SJCRH30 (cell line): ENCODE measurements at regions not wholly inside any gene's neighbourhood (a gene's known extent, or its start where the extent isn't known, plus 50 kb on each side); places are given as distances from the start of the nearest gene placed in this dataset.

Experiments used
- DNase-seq, 2 experiments: peaks; one replicate each; pipeline ENCODE4 v3.0.0-alpha.2; 2015 to 2020
- H3K27ac ChIP-seq: fragments of 250-450 bp; sonication (Bioruptor Pico); 2 replicates; pipeline ENCODE4 v1.5.1; 2020; ENCODE audit warnings: mild to moderate bottlenecking, moderate library complexity
- H3K27me3 ChIP-seq: fragments of 250-450 bp; sonication (Bioruptor Pico); 2 replicates; pipeline ENCODE4 v1.5.1; 2020; ENCODE audit warnings: mild to moderate bottlenecking, moderate library complexity
- H3K36me3 ChIP-seq: fragments of 250-450 bp; sonication (Bioruptor Pico); 2 replicates; pipeline ENCODE4 v1.5.1; 2020; ENCODE audit warnings: mild to moderate bottlenecking, moderate library complexity
- H3K4me1 ChIP-seq: fragments of 250-450 bp; sonication (Bioruptor Pico); 2 replicates; pipeline ENCODE4 v1.5.1; 2020; ENCODE audit warnings: mild to moderate bottlenecking, moderate library complexity
- H3K4me3 ChIP-seq: fragments of 250-450 bp; sonication (Bioruptor Pico); 2 replicates; pipeline ENCODE4 v1.5.1; 2020; ENCODE audit warnings: mild to moderate bottlenecking, moderate library complexity
- H3K9me3 ChIP-seq: fragments of 250-450 bp; sonication (Bioruptor Pico); replicated peaks from 2 replicates; pipeline ENCODE4 v1.5.1; 2020; ENCODE audit warnings: mild to moderate bottlenecking, moderate library complexity

DNA sequence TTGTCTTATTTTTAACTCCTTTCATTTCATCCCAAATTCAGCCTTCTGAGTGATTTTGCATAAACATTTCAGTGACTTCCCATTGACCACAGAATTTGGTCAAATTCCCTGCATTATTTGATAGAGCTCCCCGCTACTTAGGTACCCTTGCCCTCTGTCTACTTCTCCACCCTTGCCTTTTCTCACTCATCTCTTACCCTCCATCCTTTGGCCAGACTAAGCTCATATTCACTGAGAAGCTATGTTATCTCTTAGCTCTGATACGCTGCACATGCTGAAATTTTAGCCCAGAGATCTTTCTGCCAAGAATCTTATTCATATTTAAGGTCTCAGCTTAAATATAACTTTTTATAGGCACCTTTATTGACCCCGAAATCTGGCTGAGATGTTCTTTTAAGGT, 1031.9 kb downstream of the ADGRL3 start:
- no peak for DNase-seq
- no peaks in the 10 kb centered on the region for H3K9me3 ChIP-seq

DNA sequence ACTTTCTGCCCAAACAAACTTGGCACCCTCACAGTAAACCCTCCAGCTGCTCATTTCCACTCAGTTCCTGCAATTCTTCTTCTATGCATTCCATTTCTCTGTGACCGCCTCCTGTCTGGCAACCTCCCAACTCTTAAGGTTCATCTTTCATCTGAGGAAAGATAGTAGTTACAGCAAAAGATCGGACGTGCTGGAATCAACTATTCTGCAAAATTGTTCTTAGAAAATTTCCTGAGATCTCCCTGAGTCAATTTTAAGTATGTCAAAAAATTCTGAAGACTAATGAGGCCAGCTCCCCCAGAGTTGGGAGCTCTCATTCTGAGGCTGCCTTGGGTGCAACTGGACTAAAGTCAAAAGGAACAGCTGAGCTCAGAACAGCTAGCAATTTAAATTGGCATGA, 1026.0 kb downstream of the ADGRL3 start:
- peaks cover 21% of the 10 kb centered on the region for H3K4me1 ChIP-seq
- H3K36me3 ChIP-seq: no peaks in the 10 kb centered on the region
- H3K27ac ChIP-seq: peak overlapping the region; percentile 52
- H3K27me3 ChIP-seq: no peaks in the 10 kb centered on the region
- H3K4me3 ChIP-seq: peak overlapping the region; percentile 37
- peak; percentile 72 to 87 for DNase-seq
- no peaks in the 10 kb centered on the region for H3K9me3 ChIP-seq

More for the DNA sequence above, 1031.9 kb downstream of the ADGRL3 start:
- Histone ChIP-seq H3K27ac (no peak overlapping the region), H3K4me3 (no peak overlapping the region), H3K4me1 (peaks cover 15% of the 10 kb centered on the region), H3K27me3 (no peaks in the 10 kb centered on the region), H3K36me3 (no peaks in the 10 kb centered on the region)

DNA sequence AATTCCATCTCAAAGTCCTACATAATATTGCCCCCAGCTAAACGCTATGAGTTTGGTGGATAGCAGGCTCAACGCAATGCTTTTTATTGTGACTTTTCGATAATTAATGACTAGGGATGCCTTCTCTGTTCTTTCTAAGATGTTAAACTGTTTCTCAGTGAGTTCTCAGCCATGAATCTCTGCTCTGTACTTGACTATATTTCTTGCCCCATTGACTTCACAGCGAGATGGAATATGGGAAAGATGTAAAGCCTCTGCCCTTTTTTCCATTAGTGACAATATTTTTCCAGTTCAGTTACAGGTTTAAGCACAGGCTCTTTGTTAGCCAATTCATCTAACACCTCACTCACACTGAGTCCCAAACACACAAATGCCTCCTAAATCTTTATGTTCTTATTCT, 1022.0 kb downstream of the ADGRL3 start:
- DNase-seq: no peak
- Histone ChIP-seq H3K27me3 (no peaks in the 10 kb centered on the region), H3K9me3 (no peaks in the 10 kb centered on the region), H3K27ac (no peak overlapping the region), H3K4me1 (peaks cover 25% of the 10 kb centered on the region), H3K4me3 (no peak overlapping the region), H3K36me3 (no peaks in the 10 kb centered on the region)

DNA sequence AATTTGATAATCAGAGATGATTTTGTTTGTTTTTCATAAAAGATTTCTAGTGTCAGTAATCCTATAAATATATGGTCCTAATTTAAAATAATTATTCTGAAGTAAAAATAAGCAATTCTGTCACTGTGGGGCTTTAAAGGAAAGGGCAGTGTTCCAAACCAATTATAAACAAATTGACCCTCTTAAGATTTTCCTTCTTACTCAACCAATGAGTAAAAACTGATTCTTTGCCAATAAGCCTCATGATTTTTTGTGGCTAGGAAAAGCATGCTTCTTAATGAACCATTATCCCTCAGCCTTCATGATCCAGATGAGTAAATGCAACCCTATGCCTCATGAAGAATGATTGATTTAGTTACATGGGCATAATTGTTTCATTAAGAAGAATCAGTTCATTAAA, 1010.4 kb downstream of the ADGRL3 start:
- Histone ChIP-seq H3K4me1 (peaks cover 34% of the 10 kb centered on the region), H3K36me3 (no peaks in the 10 kb centered on the region), H3K9me3 (no peaks in the 10 kb centered on the region), H3K27ac (no peak overlapping the region; the same call in 1 of the 2 replicates), H3K4me3 (peak overlapping the region; percentile 26; the same call in 1 of the 2 replicates), H3K27me3 (no peaks in the 10 kb centered on the region)
- DNase-seq: peak in 1 of 2 experiments; percentile 21

DNA sequence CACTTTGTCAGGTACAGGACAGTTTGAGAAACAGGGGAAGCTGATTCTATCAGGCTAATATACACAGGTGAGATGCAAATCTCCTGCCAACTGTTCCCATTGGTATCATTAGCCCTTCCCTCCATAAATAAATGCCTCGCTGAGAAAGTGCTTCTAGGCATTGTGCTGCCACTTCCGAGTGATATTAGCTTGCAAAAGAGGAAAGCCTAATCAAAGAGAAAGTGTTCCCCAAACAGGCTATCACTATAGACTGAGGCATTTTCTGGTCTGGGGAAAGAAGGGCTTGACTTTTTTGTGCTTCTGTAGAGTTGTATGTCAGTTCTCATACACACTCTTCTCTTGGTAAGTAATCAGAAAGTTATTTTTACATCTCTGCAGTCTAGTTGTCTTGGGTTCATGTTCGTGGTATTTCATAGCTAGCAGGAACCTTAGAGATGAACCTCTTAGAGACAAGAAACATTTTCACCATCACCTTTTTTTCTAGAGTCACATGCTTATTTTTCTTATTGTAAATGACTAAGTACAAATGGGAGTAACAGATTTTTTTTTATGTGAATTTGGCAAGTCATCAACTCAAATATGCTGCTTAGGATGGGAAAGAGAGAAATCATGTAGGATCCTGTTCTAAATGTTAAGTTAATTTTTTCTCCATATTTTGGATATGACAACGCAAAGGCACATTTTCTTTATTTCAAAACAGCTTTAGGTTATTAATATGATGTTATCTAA, 1009.8 kb downstream of the ADGRL3 start:
- Histone ChIP-seq H3K4me1 (peaks cover 34% of the 10 kb centered on the region), H3K9me3 (no peaks in the 10 kb centered on the region), H3K36me3 (no peaks in the 10 kb centered on the region), H3K27ac (peak overlapping the region; percentile 55), H3K4me3 (peak overlapping the region; percentile 26), H3K27me3 (no peaks in the 10 kb centered on the region)
- DNase-seq: peak in 1 of 2 experiments; percentile 63

DNA sequence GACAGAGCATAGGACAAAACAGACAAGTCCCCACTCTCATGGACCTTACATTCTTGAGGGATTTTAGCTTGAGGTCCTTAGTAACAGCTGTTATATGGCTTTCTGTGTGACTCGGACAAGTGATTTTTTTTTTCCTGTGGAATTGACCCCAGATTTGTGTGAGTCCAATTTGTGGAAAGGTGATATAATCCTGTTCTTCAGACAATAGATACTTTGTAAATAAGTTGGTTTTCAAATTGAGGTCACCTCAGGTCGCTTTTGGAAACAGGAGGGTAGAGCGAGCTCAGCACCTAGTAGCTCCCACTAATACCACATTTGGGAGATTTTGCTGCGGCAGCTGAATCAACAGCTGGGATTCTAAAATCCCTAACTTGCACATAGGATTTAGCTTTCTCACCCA, 1008.8 kb downstream of the ADGRL3 start:
- Histone ChIP-seq H3K36me3 (no peaks in the 10 kb centered on the region), H3K4me3 (no peak overlapping the region), H3K27ac (peak overlapping the region; percentile 55), H3K4me1 (peaks cover 34% of the 10 kb centered on the region), H3K27me3 (no peaks in the 10 kb centered on the region), H3K9me3 (no peaks in the 10 kb centered on the region)
- DNase-seq: peak; percentile 84 to 94

DNA sequence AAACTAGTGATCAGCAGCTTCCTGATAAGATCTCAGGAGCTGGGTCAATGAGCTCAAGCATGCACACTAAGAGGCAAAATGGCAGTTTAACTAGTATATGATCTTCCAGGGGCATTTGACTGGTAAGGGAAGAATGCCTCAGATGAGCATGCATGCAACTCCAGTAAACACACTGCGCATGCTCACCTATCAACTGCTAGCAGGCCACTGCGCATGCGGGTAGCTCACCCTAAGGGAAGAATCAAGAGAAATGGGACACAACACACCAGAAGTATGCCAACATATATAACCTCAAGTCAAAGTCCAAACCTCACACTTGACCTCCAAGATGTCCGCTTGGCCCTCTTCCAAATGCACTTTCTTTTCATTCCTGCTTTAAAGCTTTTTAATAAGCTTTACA, 1004.0 kb downstream of the ADGRL3 start:
- Histone ChIP-seq H3K4me3 (no peak overlapping the region), H3K36me3 (no peaks in the 10 kb centered on the region), H3K4me1 (peaks cover 15% of the 10 kb centered on the region), H3K27me3 (no peaks in the 10 kb centered on the region), H3K9me3 (no peaks in the 10 kb centered on the region), H3K27ac (no peak overlapping the region)
- no peak for DNase-seq

DNA sequence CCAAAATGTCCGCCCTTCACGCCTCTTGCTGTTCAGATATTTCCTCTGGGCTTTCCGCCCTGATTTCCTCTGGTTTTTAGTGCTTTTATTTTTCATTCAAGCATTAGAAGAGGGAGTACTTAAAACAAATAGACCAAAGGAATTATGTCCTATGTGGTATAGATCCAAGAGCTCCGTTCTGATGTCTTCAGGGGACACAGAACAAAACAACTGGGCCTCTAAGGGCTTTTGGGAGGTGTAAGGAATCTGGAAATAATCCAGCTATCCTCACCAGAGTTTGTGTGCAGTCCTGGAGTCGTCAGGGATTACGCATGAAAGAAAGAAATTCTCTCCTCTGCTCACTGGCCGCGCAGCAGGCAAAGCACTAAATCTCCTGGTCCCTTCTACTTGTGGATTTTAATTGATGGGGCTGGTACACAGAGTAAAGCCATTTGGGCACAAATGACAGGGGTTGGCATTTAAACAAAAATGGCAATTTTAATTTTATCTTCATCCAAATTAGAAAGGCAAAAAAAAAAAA, 999.2 kb downstream of the ADGRL3 start:
- H3K4me3 ChIP-seq: no peak overlapping the region
- H3K4me1 ChIP-seq: no peaks in the 10 kb centered on the region; the same call in 1 of the 2 replicates

DNA sequence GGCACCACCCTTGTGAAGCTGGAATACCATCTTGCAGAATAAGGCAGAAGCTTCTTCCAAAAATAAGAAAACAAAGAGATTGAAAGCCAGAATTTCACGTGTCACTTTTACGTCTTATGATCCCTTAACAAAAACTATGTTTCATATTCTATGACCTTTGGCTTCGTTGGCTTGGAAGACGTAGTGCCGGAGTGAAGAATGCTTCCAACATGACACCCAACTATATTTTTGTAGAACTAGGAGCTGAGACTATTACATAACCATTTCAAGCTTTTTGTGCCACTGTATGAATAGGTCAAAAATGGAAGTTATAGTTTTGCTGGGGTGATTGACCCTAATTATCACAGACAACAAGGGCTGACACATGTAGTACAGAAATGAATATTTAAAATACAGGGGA, 996.2 kb downstream of the ADGRL3 start:
- DNase-seq: no peak
- Histone ChIP-seq H3K4me3 (no peak overlapping the region), H3K36me3 (no peaks in the 10 kb centered on the region), H3K4me1 (peaks cover 27% of the 10 kb centered on the region), H3K27ac (no peak overlapping the region), H3K9me3 (no peaks in the 10 kb centered on the region), H3K27me3 (no peaks in the 10 kb centered on the region)

More for the DNA sequence above, 999.2 kb downstream of the ADGRL3 start:
- no peaks in the 10 kb centered on the region for H3K36me3 ChIP-seq
- H3K27ac ChIP-seq: no peak overlapping the region
- DNase-seq: no peak
- H3K9me3 ChIP-seq: no peaks in the 10 kb centered on the region
- no peaks in the 10 kb centered on the region for H3K27me3 ChIP-seq

DNA sequence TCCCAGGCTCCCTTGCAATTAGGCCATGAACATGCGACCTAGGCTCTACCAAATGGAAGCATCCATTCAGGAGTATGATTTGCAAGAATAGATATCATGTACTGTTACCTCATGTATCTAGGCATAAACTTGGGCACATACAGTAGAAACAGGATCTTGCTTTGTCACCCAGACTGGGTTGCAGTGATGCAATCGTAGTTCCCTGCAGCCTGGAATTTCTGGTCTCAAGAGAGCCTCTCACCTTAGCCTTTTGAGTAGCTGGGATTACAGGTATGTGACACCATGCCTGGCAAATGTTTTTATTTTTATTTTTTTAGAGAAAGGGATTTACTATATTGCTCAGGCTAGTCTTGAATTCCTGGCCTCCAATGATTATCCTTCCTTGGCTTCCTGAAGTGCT, 994.2 kb downstream of the ADGRL3 start:
- no peak for DNase-seq
- Histone ChIP-seq H3K9me3 (no peaks in the 10 kb centered on the region), H3K4me1 (peaks cover 33% of the 10 kb centered on the region), H3K4me3 (no peak overlapping the region), H3K27ac (no peak overlapping the region), H3K36me3 (no peaks in the 10 kb centered on the region), H3K27me3 (no peaks in the 10 kb centered on the region)

DNA sequence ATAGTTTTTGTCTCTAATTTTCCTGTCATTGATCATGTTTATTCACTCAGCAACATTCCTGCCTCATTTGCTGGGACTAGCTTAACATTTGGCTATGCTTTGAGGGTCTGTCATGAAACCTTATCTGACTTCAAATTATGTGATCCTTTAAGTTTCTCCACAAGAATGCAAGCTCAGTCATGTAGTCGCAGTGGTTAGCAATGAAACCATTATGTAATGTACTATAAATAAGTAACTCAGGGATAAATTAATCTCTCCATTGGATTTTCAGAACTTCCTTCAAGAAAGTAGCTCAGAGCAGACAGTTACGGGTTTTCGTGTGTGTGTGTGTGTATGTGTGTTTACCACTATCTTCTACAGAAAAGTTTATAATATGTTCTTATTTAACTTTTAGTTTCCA, 993.6 kb downstream of the ADGRL3 start:
- H3K4me1 ChIP-seq: peaks cover 33% of the 10 kb centered on the region
- no peak overlapping the region for H3K27ac ChIP-seq
- H3K36me3 ChIP-seq: no peaks in the 10 kb centered on the region
- H3K4me3 ChIP-seq: no peak overlapping the region
- no peaks in the 10 kb centered on the region for H3K9me3 ChIP-seq
- H3K27me3 ChIP-seq: no peaks in the 10 kb centered on the region
- DNase-seq: peak; percentile 14 to 59

DNA sequence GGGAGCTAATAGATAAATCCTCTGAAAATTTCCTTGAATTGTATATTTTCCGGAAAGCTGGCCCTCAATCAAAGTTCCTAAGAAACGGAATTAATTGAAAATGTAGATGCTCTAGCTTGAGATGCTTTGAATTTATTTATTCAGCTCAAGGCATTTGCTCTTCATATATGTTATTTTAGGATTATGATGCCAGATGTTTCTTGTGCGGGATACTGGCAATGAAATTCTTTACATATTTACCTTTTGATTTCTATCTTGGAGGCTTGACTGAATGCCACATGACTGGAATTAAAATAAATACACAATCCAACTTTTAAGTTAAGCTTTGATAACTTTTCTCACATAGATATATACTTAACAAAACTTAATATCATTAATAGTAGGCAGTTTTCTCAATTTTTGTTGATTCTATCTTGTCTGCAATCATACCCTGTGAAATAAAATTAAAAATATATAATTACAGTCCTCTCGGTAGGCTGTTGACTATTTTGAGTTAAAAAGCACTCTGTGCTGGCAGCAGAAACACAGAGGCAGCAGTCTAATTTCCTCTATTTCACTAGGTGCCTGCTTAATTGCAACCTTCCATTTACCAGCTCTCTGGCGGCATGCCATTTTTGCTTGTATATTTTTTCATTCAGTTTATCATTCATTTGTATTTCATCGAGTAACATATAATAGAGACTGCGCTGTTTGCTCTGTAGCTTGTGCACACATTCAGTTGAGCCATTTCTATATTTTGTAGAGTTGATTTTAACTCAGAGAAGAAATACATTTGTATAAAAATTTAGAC, 991.5 kb downstream of the ADGRL3 start:
- H3K4me1 ChIP-seq: peaks cover 33% of the 10 kb centered on the region
- H3K27me3 ChIP-seq: no peaks in the 10 kb centered on the region
- H3K27ac ChIP-seq: no peak overlapping the region
- peak in 1 of 2 experiments; percentile 24 for DNase-seq
- H3K4me3 ChIP-seq: no peak overlapping the region
- no peaks in the 10 kb centered on the region for H3K9me3 ChIP-seq
- no peaks in the 10 kb centered on the region for H3K36me3 ChIP-seq

DNA sequence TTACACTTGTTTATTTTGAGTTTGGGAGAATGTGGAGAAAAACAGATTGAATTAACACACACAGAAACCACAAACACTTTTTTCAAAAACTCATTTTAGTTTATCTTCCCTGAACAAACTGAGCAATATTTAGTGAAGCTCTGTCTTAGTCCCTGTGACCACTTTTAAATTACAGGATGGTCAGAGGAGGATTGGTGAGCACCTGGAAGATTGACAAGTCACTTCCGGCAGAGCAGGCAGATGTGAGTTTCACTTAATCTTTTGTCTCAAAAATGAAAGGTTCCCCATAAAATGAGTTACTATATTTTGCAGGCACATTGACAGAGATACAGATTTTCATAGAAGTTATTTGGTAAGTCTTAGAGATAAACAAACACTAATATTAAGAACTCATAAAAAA, 970.1 kb downstream of the ADGRL3 start:
- Histone ChIP-seq H3K4me1 (no peaks in the 10 kb centered on the region), H3K27ac (no peak overlapping the region), H3K4me3 (no peak overlapping the region), H3K36me3 (no peaks in the 10 kb centered on the region), H3K9me3 (no peaks in the 10 kb centered on the region), H3K27me3 (no peaks in the 10 kb centered on the region)
- no peak for DNase-seq

DNA sequence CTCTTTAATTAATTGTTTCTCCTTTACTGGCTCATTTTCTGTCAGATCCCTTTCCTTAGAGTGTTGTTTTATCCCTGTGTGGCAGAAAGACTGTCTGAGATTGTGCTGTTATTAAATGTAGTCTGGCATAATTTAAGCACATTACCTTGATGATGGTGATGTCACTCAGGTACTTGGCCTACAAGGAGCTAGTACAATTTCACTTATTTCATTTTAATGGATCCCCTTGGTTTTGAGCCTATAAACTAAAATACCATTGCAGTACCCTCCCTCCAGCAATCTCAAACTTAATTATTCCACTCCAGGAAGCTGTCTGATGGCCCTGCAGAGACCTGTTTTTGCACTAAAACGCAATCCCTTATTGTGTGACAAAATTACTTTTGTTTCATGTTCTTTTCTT, 968.6 kb downstream of the ADGRL3 start:
- H3K4me1 ChIP-seq: 0 out of 2 replicates have a peak, but pooled peaks cover 3% of the 10 kb centered on the region
- H3K4me3 ChIP-seq: no peak overlapping the region
- no peaks in the 10 kb centered on the region for H3K36me3 ChIP-seq
- H3K27me3 ChIP-seq: no peaks in the 10 kb centered on the region
- H3K27ac ChIP-seq: no peak overlapping the region
- no peaks in the 10 kb centered on the region for H3K9me3 ChIP-seq
- DNase-seq: no peak

DNA sequence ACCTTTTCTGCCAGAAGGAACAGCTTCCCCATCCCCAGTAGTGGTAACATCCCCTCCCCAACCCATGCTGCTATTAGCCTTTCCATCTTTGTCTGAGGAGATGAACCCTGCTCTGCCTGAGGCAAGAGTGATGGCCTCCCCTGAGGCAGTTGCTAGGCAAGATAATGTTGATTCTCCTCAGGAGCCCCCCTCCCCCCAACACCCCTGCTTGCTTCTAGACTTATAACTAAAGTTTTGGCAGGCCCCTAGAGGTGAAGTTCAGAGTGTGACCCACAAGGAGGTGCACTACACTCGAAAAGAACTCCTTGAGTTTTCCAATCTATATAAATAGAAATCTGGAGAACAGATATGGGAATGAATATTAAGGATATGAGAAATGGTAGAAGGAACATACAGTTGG, 962.5 kb downstream of the ADGRL3 start:
- Histone ChIP-seq H3K4me3 (no peak overlapping the region), H3K9me3 (no peaks in the 10 kb centered on the region), H3K36me3 (no peaks in the 10 kb centered on the region), H3K27me3 (no peaks in the 10 kb centered on the region), H3K27ac (no peak overlapping the region), H3K4me1 (0 out of 2 replicates have a peak, but pooled peaks cover 3% of the 10 kb centered on the region)
- peak; percentile 5 to 33 for DNase-seq
